ENCODE measurements at regions not wholly inside any gene's neighbourhood (a gene's known extent, or its start where the extent isn't known, plus 50 kb on each side); places are given as distances from the start of the nearest gene placed in this dataset.
"Not testable (repeated sequence)": the region's sequence is repeated elsewhere in the genome, so short reads cannot be mapped to it uniquely, and the experiment has no call there.

DNA sequence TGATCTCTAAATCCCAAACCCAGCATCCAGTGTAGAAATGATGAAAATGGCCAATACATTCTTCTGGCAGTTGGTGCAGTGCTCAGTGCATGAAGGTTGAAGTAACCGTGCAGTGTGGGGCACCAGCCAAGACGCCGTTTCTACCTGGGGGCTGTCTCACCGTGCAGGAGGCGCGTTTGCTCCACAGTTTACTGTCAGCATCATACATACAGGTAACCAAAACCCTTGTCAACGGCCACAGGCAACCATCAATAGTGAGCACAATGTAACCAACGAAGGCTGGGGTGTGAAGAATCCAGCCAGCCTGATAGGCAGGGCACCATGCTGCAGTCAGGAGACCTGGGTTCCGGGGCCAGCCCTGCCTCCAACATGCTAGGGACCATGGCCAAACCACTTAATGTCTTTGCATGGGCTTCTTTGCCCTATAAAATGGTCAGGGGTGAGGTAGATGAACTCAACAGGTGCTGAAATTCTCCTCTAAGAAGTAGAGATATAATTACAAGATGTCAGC is 127.5 kb upstream of the ID2 start:
- Histone ChIP-seq H3K4me3 (no peak overlapping the region), H3K27ac (no peak overlapping the region)

- no peak overlapping the region for H3K27ac ChIP-seq
- no peak overlapping the region for H3K4me3 ChIP-seq
These were observed 126.3 kb upstream of the ID2 start for GRCh38 chr2:8555543-8555942.

DNA sequence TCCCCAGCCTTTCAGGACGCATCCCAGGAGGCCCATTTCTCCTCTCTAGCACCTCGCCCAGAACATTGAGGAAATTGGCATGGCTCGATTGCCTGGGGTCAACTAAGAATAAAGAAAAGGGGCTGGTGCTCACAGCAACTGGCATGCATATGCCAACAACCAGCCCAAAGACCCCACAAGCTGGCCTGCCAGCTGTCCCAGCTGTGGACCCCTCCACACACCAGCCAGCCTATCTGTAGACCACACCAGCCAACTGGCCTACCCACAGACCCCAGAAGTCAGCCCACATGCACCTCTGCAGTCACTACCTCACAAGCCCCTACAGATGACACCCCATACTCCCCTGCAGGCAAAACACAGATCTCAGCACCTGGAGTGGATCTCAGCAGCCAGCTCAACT is 123.8 kb upstream of the ID2 start:
- Histone ChIP-seq H3K27ac (no peak overlapping the region), H3K4me3 (no peak overlapping the region)

GRCh38 chr2:8558956-8559355 is 122.9 kb upstream of the ID2 start:
- Histone ChIP-seq H3K27ac (no peak overlapping the region), H3K4me3 (no peak overlapping the region)

DNA sequence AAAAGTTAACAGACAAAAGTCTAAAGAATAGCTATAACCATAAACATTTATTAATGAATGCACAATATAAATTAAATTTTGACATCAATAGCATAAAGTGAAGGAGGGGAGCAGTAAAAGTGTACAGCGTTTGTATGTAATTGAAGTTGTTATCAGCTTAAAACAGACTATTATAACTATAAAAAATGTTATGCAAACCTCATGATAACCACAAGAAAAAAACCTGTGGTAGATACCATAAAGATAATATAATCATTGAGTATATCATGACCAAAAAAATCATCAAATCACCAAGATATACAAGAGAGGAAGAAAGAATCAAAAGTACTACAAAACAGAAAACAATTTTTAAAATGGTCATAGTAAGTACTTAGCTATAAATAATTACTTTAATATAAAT is 122.1 kb upstream of the ID2 start:
- H3K27ac ChIP-seq, result no peak overlapping the region
- no peak overlapping the region for H3K4me3 ChIP-seq

- H3K4me3 ChIP-seq, result not testable (repeated sequence)
These were observed 120.2 kb upstream of the ID2 start for GRCh38 chr2:8561692-8562091.

GRCh38 chr2:8563814-8564474 is 117.9 kb upstream of the ID2 start:
- H3K27ac ChIP-seq, result no peak overlapping the region
- H3K4me3 ChIP-seq, result no peak overlapping the region

More at GRCh38 chr2:8561692-8562091, 120.2 kb upstream of the ID2 start:
- H3K27ac ChIP-seq, result not testable (repeated sequence)

DNA sequence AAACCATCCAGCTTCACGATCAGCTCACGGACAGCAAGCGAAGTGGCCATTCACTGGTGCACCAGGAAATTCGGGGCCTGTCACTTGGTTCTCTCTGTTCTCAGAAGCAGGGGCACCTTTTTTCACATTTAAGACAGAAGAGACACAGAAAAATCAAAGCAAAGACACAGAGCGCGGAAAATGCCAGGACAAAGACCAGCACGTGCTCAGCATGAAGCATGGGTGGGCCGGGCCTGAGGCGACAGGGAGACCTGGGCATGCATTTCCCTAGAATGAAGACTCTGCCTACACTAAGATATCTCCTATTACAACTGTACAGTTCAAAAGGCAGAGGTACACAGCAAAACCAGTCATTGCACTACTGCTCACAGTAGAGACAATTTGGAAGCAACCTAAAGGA is 117.4 kb upstream of the ID2 start:
- H3K27ac ChIP-seq, result no peak overlapping the region
- H3K4me3 ChIP-seq, result no peak overlapping the region

DNA sequence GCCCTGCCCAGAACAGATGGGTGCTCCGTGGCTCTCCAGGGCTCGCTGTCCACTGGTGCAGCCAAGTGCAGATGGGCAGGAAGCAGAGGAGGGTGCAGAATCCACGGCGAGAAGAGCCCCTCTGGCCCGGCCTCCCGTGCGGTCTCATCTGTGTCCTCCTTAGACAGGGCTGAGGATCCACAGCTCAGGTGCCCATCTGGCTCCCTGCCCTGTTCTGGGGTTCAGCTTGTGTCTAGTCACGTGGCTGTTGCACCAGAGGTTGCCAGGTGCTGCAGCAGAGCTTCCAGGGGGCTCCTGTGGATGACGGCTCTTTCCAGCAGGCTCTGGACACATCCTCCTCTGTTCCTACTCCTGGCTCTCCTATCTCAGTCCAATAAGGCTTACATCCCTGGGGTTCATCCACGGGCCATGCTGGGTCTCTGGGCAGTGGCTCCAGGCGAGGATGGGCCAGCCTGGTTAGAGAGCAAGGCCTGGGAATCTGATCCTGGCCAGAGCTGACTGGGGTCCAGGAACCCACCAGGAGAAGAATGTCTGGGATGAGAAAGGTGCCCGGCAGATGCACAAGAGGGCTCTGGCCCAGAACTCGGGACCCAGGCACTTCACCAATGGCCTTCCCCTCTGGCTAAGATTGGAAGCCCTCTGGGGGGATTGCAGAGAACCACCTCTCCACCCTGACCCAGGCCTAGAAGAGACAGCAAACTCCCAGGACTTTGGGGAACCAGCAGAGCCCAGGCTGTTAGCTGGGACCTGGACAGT is 116.3 kb upstream of the ID2 start:
- Histone ChIP-seq H3K27ac (no peak overlapping the region), H3K4me3 (no peak overlapping the region)

DNA sequence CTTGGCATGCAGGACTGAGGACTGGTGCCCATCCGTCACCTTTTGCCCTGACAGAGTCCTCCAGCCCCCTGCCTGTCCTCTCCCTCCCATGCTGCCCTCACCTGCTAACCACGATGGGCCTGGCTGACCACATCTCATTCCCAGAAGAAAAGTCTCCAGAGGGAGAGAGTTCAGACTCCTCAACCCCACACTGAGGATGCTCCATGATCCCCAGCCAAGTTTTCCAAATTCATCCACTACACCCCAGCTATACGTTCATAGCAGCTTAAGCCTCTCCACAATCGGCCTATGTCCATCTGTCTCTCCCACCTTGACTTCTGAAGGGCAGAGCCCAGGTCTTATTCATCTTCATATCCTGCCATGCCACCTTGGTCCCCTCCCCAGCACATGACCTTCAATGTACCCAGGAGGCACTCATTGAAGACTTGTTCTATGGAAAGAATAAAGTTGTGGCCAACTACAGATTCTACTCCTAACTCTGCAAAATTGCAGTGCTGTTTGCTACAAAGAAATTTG is 115.6 kb upstream of the ID2 start:
- H3K27ac ChIP-seq, result no peak overlapping the region

DNA sequence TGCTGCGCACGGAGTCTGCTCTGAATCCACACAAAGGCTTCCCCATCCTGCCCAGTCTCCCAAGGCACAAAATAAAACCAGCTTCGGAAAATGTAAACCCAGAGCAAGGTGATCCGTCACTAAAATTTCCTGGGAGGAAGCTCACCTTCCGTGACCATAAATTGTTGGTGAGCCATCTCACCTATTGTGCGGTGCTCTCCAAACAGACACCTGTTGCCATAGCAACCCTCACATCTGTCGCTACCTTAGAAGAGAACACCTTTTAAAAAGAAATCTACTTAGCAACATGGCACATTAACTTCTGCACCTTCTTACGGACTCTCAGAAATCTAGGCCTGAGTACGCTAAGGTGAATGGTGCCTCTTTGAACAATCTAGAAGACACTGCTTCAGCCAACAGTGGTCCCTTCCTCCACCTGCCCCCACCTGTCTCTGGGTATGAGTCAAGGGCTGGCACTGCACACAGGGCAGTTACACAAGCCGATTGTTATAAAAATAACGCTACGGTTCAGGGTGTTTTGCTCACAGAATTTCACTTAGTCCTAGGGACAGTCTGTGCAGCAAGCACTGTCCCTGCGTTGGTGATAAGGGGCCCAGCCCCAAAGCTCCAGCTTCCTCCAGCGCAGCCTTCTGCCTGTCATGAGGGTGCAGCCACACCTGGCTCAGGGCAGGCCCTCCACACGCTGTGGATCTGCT is 114.9 kb upstream of the ID2 start:
- no peak overlapping the region for H3K4me3 ChIP-seq
- no peak overlapping the region for H3K27ac ChIP-seq

More for the DNA sequence above, 115.6 kb upstream of the ID2 start:
- H3K4me3 ChIP-seq, result no peak overlapping the region

GRCh38 chr2:8567469-8568260 is 114.2 kb upstream of the ID2 start:
- Histone ChIP-seq H3K4me3 (no peak overlapping the region), H3K27ac (no peak overlapping the region)

- no peak overlapping the region for H3K4me3 ChIP-seq
- H3K27ac ChIP-seq, result no peak overlapping the region
These were observed 113.1 kb upstream of the ID2 start for GRCh38 chr2:8568543-8569302.

DNA sequence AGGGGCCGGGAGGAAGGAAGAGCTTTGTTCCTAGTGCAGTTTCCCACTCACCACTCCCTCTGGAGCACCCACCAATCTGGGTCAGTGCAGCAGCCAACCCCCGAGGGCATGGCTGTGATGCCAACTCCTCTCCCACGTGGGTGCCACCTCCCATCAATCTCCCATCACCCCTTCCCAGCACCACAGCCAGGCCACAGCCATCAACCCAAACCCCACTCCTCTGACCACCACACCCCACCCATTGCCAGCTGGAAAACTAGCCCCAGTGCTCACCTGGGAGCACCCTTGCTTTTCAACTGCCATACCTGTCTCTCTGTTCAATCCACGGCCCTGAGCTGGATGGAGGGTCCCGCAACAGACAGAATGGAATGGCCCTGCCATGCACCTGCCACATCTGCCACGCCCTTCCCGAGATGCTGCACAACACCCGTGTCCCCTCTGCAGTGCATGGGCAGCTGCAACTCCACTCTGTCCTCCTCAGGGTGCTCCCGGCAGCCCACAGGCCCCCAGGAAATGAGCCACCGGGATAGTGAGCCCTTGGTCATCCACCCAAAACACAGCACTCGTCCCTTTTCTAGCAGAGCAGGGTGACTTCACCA is 112.4 kb upstream of the ID2 start:
- Histone ChIP-seq H3K27ac (no peak overlapping the region), H3K4me3 (no peak overlapping the region)

DNA sequence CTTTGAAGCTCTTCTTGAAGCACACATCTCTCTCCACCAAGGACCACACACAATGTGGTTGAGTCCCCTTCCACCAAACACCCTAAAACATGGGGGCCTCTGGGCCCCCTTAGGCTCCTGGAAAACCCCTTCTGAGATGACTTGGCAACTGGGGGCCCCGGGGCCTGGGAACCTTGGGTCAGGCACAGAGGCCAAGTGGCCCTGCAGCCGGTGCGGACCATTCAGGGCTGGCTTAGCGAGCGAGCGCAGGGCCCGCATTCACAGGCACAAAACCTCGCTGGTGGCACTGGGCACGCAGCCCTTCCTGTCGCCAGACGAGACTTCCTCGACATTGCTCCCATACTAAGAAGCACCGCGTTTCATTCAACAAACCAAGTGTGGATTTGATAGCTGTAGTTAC is 111.2 kb upstream of the ID2 start:
- Histone ChIP-seq H3K27ac (no peak overlapping the region), H3K4me3 (no peak overlapping the region)

DNA sequence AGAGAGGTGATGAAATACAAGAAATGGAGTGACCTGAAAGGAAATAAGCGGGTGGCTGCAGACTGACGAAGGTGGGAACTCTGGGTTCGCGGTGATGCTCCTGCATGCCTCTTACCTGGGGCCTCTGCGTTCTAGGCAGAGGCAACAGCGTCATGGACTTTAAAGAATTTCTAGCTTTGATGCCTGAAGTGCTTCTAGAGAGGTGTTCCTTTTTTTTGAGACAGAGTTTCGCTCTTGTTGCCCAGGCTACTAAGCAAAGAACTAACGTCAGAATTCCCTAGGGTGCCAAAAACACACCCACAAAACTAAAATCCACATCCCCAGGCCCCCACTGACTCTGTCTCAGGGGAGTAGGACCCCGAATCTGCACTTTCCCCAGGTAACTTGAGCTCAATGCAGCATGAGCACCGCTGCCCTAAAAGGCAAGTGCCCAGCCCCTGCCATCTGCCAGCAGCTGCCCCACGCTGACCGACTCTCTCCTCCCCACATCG is 110.5 kb upstream of the ID2 start:
- no peak overlapping the region for H3K27ac ChIP-seq

DNA sequence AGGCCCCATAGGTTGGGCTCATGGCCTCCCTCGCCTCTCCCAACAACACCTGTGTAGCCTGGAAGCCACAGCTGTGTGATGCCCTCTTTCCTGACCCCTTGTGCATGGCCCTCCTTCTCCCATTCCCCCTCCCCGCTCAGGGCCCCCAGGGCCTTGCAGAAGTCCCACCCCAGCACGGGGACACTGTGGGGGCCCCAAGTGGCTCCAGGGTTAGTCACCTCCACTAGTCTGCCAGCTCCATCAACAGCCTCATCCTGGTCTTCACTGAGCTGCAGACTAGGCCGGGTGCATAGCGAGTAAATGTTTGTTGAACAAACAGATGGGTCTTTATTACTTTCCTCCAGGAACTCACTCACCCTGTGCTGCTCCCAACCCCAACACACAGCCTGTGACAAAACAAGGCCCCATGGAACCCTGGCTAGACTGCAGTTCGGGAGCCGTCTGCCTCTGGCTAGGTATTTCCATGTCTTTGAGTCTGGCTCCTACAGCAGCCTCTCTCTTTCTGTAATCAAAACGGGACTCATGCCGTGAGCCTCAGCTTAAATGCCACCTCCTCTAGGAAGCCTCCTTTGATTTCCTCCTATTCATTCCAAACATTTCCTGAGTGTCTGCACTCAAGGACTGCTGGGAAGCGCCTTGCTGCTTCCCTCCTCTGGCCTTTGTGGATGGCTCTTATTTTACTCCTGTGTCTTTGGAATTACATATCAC is 109.9 kb upstream of the ID2 start:
- Histone ChIP-seq H3K4me3 (no peak overlapping the region), H3K27ac (no peak overlapping the region)

More for the DNA sequence above, 110.5 kb upstream of the ID2 start:
- no peak overlapping the region for H3K4me3 ChIP-seq

DNA sequence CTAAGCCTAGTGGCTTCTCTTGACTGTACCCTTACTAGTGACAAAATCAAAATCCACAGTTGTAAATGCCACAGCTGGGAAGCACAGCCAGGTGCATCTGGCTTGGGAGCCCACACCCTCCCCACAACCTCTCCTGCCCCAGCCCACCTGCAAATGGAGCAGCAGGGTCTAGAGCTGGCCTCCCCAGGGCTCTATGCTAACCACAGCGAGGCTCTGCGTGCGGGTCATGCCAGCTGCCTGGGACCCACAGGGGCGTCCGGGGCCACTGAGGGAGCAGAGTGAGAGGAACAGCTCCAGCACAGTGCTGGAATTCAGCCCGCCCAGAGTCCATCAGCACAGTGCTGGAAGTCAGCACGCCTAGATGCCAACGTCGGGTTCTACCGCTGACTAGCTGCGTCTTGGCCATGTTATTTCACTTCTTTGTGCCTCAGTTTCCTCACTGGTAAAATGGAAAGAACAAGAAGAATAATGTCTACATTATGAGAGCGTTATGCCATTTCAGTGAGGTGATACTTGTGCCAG is 109.1 kb upstream of the ID2 start:
- no peak overlapping the region for H3K27ac ChIP-seq
- no peak overlapping the region for H3K4me3 ChIP-seq
